22Rv1 (cell line): ENCODE measurements at regions not wholly inside any gene's neighbourhood (a gene's known extent, or its start where the extent isn't known, plus 50 kb on each side); places are given as distances from the start of the nearest gene placed in this dataset.

Experiments
- CTCF ChIP-seq: fragments of 450-650 bp; IDR thresholded peaks from 2 replicates; pipeline ENCODE4 v1.5.1; 2017; ENCODE audit warnings: mild to moderate bottlenecking
- ZFX ChIP-seq: fragments of 450-650 bp; IDR thresholded peaks from 2 replicates; pipeline ENCODE4 v1.6.1; 2017; ENCODE audit warnings: antibody characterized with exemption, borderline replicate concordance

- TF ChIP-seq CTCF (no peak), ZFX (no peak)
These were observed 1976.7 kb upstream of the ADGRL3 start for GRCh38 chr4:59223292-59223941.
